Tongue (tissue), 2 donors: ENCODE measurements at regions not wholly inside any gene's neighbourhood (a gene's known extent, or its start where the extent isn't known, plus 50 kb on each side); places are given as distances from the start of the nearest gene placed in this dataset. TPM values are rescaled to one million over a fixed set of nuclear protein-coding genes. Genes with fewer than 3 reads are reported as not detected.

Experiments used
- DNase-seq: peaks from one replicate; pipeline ENCODE4 v3.0.0-alpha.2; 2015
- small RNA-seq: library from RNA; depleted of rRNA; stranded (forward); fragments of <200 nt; gene quantifications from one replicate; pipeline ENCODE3, GENCODE V24; 2014; ENCODE audit warnings: low replicate concordance

DNA sequence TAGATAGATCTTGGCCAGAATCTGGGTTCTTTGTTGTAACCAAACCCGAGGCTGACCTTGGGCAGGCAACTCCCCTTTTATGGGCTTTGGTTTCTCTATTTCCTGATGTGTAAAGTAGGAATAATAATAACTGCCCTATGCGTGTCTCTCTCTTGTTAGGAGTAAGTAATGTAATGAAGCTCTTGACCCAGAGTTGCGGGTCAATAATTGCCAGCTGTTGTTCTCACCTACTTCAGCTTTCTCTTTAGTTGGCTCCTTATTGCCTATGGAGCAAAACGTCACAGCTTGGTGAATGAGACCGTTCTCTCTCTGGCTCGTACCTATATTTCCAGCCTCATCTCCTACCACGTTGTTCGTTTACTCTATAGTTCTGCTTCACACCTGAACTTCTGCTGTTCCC lies 56.6 kb upstream of the KIRREL3 start:
- DNase-seq: no peak

DNA sequence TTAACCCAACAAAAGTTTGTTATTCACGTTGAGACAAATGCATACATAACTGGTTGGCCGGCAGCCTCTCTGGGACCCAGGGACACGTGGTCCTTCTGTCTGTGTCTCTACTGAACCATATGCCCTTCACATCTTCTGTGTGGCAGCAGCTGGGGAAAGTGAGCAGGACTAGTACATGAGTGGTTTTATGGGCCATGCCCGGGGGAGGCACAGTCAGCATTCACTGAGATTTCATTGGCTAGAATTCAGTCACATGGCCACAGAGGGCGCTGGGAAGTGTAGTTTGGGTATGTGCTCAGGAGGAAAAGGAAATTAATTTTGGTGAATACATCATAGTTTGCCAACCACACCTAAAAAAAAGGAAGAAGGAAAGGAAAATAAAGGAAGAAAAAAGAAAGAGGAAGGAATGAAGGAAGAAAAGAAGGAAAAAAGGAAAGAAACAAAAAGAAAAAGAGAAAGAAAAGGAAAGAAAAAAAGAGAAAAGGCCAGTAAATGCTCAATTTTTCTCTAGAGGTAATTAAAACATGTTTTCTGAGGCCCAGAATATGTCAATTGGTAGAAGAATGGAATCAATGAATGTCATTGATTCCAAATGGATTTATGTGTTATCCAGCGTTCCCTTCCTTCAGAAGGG lies 55.9 kb upstream of the KIRREL3 start:
- no peak for DNase-seq

DNA sequence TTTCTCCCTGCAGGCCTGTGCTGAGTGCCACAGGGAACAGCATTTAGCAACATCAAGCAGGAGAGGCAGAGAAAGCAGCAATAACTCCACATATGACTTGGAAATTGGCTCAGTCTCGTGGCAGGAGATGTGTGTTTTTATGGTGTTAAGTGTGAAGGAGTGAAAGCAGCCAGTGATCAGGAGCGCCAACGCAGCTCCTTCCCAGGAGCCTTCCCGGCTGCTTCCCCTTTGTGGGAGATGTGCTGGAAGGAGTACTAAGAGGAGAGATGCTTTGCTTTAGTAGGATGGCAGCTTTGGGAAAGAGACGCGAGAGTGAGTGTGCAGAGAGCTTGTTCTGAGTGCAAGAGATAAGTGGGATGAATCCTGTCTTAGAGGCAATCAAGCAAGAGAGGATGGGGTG lies 54.7 kb upstream of the KIRREL3 start:
- DNase-seq: no peak

DNA sequence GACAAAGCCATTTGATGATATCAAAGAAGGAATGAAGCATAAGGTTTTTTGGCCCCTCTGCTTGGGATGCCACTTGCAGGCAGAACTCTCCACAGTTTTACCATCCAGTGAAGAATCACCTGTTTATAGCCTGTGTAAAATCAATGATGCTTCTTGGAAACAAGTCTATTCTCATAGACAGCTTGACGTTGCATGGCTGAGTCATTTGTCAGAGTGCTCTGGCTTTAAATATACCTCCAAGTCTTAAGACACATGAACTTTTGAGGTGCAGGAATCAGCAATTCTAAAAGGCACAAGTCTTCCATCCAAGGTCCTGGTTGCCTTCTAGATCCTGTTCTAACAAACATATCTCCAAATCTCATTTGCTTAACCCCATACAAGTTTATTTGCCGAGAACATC lies 53.6 kb upstream of the KIRREL3 start:
- DNase-seq: no peak

DNA sequence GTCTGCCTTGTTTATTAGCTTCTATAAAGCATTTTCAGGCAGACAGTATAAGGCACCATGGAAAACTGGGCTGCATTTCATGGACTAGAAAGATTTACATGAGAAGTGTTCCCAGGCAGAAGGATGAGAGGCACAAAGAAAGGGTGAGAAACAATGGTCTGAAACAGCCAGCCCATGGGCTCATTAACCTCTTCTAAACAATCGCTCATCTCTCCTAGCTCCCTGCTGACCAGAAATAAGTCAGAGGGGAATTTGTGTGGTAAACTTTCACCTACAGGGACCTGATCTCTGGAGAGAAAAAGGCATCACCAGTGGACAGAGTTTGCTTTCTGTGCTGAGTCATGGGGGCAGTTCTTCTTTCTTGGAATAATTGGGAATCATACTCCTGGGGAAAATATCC lies 51.8 kb upstream of the KIRREL3 start:
- DNase-seq: no peak

Small RNA genes in the stretch of these regions (small RNA-seq; reads per million reads assigned to genes)
- gene RN7SKP279: not detected
